Duodenal mucosa (tissue), 2 donors: ENCODE measurements at regions not wholly inside any gene's neighbourhood (a gene's known extent, or its start where the extent isn't known, plus 50 kb on each side); places are given as distances from the start of the nearest gene placed in this dataset.

Source experiments
- H3K27ac ChIP-seq: one replicate; pipeline ENCODE4 v1.7.0; 2013; ENCODE audit warnings: low read depth, low read length
- H3K27me3 ChIP-seq, 2 donors: one replicate each; pipeline ENCODE4 v1.7.0; 2013; ENCODE audit warnings: low read length in 2 of 2, control low read depth in 1 of 2; ENCODE audit not compliant: insufficient read depth in 2 of 2, control insufficient read depth in 1 of 2
- H3K36me3 ChIP-seq, 2 donors: one replicate each; pipeline ENCODE4 v1.7.0; 2013; ENCODE audit warnings: low read length in 2 of 2, control low read depth in 1 of 2; ENCODE audit not compliant: insufficient read depth in 2 of 2, control insufficient read depth in 1 of 2
- H3K4me1 ChIP-seq, 2 donors: one replicate each; pipeline ENCODE4 v1.7.0; 2013; ENCODE audit warnings: low read length in 2 of 2, control low read depth in 1 of 2; ENCODE audit not compliant: insufficient read depth in 2 of 2, control insufficient read depth in 1 of 2
- H3K4me3 ChIP-seq, 2 donors: one replicate each; pipeline ENCODE4 v1.7.0; 2013; ENCODE audit warnings: low read length in 2 of 2, low read depth in 1 of 2
- H3K9ac ChIP-seq, 2 donors: one replicate each; pipeline ENCODE4 v1.7.0; 2013; ENCODE audit warnings: low read length in 2 of 2, low read depth in 1 of 2
- H3K9me3 ChIP-seq, 2 donors: one replicate each; pipeline ENCODE4 v1.7.0; 2013; ENCODE audit warnings: low read length in 2 of 2, control low read depth in 1 of 2; ENCODE audit not compliant: control insufficient read depth in 1 of 2

DNA sequence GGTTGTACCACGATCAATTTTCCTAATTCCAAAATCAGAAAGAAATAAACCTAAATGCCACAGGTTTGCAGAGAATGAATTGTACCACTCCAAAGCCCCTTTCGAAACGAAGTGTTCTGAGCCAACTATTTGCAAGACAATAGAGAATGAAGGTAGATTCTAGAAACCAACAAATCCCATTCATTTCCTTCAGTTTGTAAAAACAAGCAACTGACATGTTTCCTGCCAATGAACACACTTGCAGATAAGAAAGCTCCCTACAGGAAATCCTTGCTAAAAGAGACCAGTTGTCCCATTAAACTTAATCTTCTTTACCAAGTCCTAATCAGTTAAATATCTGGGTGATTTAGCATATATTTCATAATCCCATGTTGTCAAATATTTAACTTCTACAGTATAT, 198.4 kb upstream of the FOXN3 start:
- H3K9me3 ChIP-seq: no peaks in the 10 kb centered on the region

DNA sequence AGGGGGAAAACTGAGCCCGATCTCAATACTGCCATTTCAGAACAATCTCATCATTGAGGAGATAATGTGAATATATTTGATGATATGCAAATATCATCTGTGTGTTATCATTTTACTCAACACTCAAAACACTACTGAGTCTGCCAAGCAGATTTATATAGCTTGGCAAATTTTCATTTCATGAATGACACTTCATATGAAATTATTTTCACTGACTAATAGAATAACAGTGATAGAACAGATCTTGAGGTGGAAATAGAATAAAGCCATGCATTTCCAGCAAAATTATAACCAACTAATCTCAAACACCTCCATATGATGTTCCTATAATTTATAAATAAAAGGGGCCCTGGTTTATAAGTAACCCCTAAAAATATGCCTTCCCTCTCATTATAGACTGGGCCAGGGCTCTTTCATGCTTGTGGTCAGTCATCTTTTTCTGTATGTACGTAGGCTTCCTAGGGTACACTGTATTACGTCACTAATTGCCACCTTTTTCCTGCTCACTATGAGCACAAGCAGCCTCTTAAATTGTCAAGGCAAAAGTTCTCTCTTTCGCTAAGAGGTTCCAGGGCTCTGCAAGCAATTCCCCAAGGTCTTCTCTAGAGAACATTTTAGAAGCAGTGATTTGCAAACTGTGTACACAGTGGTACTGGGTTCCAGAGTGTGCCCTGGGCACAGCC, 197.1 kb upstream of the FOXN3 start:
- no peak overlapping the region for H3K9ac ChIP-seq

More for the DNA sequence above, 198.4 kb upstream of the FOXN3 start:
- Histone ChIP-seq H3K9ac (no peak overlapping the region), H3K4me1 (peaks cover 28 to 37% of the 10 kb centered on the region in 2 donors), H3K36me3 (no peaks in the 10 kb centered on the region), H3K4me3 (no peak overlapping the region), H3K27me3 (no peaks in the 10 kb centered on the region), H3K27ac (no peak overlapping the region)

DNA sequence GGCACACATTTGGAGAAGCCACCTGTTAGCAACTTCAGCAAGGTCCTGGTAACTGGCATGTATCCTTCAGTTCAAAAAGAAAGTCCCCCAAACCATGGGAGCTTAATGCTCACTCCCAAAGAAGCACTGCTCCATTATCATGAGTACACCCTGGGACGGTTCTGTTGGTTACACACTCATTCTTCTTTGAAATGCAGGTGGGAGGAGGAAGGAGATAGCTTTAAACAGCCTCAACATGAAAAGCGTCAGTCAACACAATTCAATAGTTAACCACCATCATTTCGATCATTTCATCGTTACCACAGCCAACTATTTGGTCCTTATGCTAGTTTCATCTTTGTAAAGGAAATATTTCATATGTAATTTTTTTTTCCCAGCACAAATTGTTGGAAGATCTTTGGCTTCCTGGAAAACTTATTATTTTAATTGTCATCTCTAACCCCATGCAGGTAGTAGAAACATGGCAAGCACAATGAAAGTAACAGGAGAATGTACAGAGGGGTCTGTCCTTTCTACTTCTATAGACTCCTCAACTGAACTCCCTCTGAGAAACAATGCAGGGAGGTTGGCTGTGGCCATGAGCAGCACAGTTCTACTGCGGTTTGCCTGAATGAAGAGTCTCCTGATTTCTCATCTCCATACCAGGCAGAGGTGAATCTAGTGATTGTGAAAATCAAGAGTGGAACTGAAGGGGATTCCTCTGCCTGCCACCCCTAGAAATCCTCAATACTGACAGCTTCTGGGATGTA, 196.4 kb upstream of the FOXN3 start:
- Histone ChIP-seq H3K9me3 (no peaks in the 10 kb centered on the region), H3K27ac (no peak overlapping the region), H3K4me1 (peaks cover 25 to 28% of the 10 kb centered on the region in 2 donors), H3K4me3 (no peak overlapping the region), H3K36me3 (no peaks in the 10 kb centered on the region), H3K27me3 (no peaks in the 10 kb centered on the region), H3K9ac (no peak overlapping the region)

More for the DNA sequence above, 197.1 kb upstream of the FOXN3 start:
- Histone ChIP-seq H3K4me3 (no peak overlapping the region), H3K4me1 (peaks cover 25 to 28% of the 10 kb centered on the region in 2 donors), H3K27ac (no peak overlapping the region), H3K36me3 (no peaks in the 10 kb centered on the region), H3K27me3 (no peaks in the 10 kb centered on the region), H3K9me3 (no peaks in the 10 kb centered on the region)

DNA sequence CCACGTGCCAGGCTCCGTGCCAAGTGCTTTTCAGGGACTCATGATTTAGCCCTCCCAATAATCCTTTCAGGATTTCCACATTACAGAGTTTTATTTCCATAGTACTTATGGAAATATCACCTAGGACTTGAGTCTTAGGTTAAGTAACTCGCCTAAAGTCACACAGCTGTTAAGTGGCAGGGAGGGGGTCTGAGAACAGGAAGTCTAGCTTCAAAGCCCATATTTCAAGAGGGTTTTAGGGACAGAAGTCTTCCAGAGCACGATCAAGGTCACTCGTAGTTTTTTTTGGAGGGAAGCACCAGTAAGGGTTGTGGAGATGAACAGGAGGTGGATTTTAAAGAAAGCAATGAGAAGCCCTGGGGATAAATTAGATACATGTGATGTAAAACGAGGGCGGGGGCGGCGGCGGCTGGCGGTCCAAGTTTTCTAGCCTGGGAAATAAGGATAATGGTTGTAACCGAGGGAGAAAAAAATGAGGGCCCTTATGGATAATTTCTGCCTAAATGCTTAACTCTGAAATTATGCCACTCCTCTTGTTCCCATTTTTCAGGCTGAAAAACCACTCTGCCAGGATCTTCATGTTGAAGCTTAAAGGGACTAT, 192.6 kb upstream of the FOXN3 start:
- H3K27me3 ChIP-seq: no peaks in the 10 kb centered on the region
- H3K9me3 ChIP-seq: no peaks in the 10 kb centered on the region
- peaks cover 0 to 8% of the 10 kb centered on the region in 2 donors for H3K4me1 ChIP-seq
- H3K36me3 ChIP-seq: no peaks in the 10 kb centered on the region
- no peak overlapping the region for H3K4me3 ChIP-seq
- H3K9ac ChIP-seq: no peak overlapping the region
- no peak overlapping the region for H3K27ac ChIP-seq

DNA sequence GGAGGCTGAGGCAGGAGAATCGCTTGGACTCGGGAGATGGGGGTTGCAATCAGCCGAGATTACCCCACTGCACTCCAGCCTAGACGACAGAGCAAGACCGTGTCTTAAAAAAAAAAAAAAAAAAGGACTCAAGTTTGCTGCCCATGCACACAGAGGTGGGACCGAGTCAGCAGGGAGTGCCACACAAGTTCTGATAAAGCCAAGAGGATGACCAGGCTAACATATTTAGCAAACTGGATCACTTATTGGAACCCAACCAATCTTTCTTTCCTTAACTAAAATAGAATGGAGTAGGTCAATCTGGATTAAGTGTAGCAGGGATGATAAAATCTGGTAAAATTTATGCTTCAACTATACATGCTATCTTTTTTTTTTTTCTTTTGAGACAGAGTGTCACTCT, 190.4 kb upstream of the FOXN3 start:
- Histone ChIP-seq H3K36me3 (no peaks in the 10 kb centered on the region), H3K4me1 (no peaks in the 10 kb centered on the region), H3K9me3 (no peaks in the 10 kb centered on the region), H3K27ac (no peak overlapping the region), H3K9ac (no peak overlapping the region), H3K27me3 (no peaks in the 10 kb centered on the region), H3K4me3 (no peak overlapping the region)

DNA sequence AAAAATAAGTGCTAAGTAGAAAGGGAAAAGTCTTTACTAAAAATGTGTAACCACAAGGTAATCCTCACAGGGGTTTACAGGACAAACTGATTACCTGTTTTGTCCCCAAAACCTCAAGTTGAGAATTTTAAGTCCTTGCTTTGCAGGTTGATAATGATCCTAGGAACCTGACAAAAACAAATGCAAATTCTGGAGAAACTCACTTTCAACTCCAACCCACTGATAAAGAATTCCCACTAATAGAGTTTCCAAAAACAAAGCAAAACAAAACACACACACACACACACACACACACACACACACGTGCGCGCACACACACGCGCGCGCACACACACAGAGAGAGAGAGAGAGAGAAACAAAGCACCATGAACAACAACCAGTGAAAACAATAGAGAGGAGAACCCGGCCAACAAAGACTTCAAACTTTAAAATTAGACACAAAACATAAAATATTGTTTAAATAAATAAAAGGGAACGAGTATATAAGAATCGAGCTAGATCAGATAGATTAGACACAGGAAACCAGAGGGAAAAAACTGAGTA, 187.0 kb upstream of the FOXN3 start:
- Histone ChIP-seq H3K4me3 (no peak overlapping the region), H3K27ac (no peak overlapping the region), H3K27me3 (no peaks in the 10 kb centered on the region), H3K9me3 (peaks cover 5 to 17% of the 10 kb centered on the region in 2 donors), H3K36me3 (peaks cover 0 to 11% of the 10 kb centered on the region in 2 donors), H3K9ac (no peak overlapping the region), H3K4me1 (no peaks in the 10 kb centered on the region)

DNA sequence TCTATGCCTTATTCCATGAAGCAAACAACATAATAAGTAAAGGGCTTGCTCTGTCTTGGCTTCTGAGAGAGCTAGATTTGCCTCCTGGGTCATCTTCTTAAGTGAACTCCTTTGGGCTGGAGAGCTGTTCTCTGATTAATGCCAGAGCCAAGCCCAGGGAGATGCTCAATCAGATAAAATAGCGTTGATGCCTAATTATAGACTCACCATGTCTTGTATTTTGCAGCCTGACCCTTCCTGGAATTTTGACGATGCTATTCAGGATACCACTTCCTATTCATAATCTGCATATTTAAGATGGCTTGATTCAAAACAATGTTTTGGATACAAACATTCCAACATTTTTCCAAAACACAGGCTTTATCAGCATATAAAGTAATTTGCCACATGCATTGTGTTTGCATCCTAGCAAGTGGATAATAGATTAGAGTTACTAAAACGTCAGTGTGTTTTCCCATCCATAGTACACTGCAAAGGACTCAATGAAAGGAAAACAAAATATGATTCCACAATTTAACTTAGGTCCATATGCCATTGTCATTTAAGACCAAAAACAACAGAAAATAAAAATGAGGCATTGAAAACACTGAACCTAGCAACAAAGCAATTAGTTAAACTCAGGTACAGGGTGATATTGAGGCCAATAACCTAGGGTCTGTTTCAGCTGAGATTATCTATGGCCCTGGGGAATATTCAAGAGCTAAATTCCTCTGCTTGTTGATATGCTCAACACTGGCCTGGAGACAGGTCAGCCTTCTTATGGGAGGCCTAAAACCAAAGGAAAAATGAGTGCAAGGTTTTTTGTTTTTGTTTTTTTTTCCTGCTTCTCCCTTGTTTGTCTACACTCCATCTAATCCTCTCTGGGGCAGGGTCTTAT, 184.2 kb upstream of the FOXN3 start:
- H3K9ac ChIP-seq: no peak overlapping the region
- no peak overlapping the region for H3K27ac ChIP-seq
- no peak overlapping the region for H3K4me3 ChIP-seq
- peaks cover 0 to 11% of the 10 kb centered on the region in 2 donors for H3K36me3 ChIP-seq
- peaks cover 16 to 34% of the 10 kb centered on the region in 2 donors for H3K9me3 ChIP-seq
- no peaks in the 10 kb centered on the region for H3K27me3 ChIP-seq
- no peaks in the 10 kb centered on the region for H3K4me1 ChIP-seq

DNA sequence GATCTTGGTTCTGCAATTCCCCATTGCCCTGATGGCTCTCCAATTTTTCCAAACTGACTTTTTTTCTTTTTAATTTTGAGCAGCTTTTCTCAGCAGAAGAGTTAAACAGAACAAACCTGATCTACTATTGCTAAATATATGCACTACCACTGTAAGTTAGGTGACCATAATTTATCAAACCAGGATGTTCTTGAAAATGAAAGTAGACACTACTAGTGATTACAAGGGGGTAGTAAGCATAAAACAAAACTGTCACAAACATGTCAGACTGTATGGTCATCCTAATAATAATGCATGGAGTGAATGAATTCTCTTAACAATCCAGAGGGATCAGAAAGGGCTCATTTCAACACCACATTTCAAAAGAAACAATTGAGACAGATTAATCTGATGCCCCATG, 183.0 kb upstream of the FOXN3 start:
- no peaks in the 10 kb centered on the region for H3K4me1 ChIP-seq
- H3K9me3 ChIP-seq: peaks cover 16 to 34% of the 10 kb centered on the region in 2 donors
- no peaks in the 10 kb centered on the region for H3K27me3 ChIP-seq
- peaks cover 0 to 11% of the 10 kb centered on the region in 2 donors for H3K36me3 ChIP-seq
- no peak overlapping the region for H3K27ac ChIP-seq
- no peak overlapping the region for H3K4me3 ChIP-seq
- no peak overlapping the region for H3K9ac ChIP-seq

DNA sequence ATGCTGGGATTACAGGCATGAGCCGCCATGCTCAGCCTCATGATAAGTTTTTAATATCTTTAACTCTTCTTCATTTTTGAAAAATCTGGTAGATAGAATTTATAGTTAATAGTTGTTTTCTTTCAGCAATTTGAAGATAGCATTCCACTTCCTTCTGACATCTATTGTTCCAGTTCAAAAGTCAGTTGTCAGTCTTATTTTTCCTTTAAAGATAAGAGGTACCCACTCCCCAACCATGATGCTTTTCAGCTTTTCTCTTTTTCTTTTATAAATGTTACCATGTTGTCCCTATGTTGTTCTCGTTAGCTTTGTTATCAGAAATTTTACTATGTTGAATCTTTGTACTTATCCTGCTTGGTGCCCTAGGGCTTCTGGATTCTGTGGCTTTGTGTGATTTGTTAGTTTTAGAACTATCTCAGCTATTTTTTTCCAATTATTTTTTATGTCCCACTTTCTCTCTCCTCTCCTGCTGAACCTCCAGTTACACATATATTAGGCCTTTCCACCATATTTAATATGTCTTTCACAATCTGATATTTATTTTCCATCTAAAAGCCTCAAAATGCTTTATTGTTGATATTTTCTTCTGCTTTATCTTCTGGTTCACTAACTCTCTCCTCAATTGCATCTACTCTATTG, 181.6 kb upstream of the FOXN3 start:
- H3K27ac ChIP-seq: no peak overlapping the region
- no peak overlapping the region for H3K9ac ChIP-seq
- peaks cover 16 to 34% of the 10 kb centered on the region in 2 donors for H3K9me3 ChIP-seq
- H3K4me3 ChIP-seq: no peak overlapping the region
- H3K36me3 ChIP-seq: peaks cover 0 to 11% of the 10 kb centered on the region in 2 donors
- no peaks in the 10 kb centered on the region for H3K4me1 ChIP-seq
- H3K27me3 ChIP-seq: no peaks in the 10 kb centered on the region
